ENCODE measurements at regions not wholly inside any gene's neighbourhood (a gene's known extent, or its start where the extent isn't known, plus 50 kb on each side); places are given as distances from the start of the nearest gene placed in this dataset.

DNA sequence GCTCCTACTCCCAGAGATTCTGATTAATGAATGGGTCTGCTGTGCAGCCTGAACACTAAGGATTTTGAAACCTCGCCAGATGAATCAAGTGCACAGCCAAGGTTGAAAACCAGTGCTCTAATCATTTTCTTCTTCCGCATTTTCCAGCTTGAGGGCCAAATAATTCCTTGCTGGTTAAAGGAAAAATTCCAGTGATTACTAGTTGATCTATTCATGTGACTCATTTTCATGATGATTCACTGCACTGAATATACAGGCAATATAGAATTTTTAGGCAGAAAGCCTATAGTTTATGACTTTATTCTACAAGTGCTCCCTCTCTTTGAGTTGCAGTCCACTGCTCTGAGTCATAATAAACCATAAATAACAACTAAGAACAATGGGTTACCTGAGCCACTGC, 80.6 kb upstream of the PROKR2 start:
- Mint-ChIP-seq H3K9me3 (peaks cover 0 to 2% of the 10 kb centered on the region in 2 experiments; a peak in 3 of 5 replicates), H3K27me3 (ENCODE audit: low read depth) (peaks cover 8% of the 10 kb centered on the region), H3K27ac (no peak overlapping the region), H3K4me1 (0 out of 4 replicates have a peak, but pooled peaks cover 0 to 3% of the 10 kb centered on the region in 2 experiments), H3K36me3 (ENCODE audit: insufficient read depth in 1 of 3, low read depth in 3 of 3) (no peaks in the 10 kb centered on the region), H3K4me3 (no peak overlapping the region)
- no peak overlapping the region for H3K4me2 ChIP-seq (ENCODE audit: insufficient read depth, insufficient read length, low read length)
- no peak overlapping the region for H4K8ac ChIP-seq (replicated peaks; ENCODE audit: insufficient read length, low read depth, low read length)
- H2BK20ac ChIP-seq (ENCODE audit: low read depth, low read length, poor library complexity, severe bottlenecking) = no peak overlapping the region
- no peaks in the 10 kb centered on the region for H3K79me1 ChIP-seq (ENCODE audit: insufficient read depth, low read depth, low read length, poor library complexity, severe bottlenecking)
- H3K56ac ChIP-seq (ENCODE audit: insufficient read length, low read depth, low read length) = no peak overlapping the region
- H2BK120ac ChIP-seq (ENCODE audit: low read depth, low read length, poor library complexity, severe bottlenecking) = no peak overlapping the region
- no peak overlapping the region for H3T11ph ChIP-seq (ENCODE audit: low read length)
- no peak overlapping the region for H2BK5ac ChIP-seq (ENCODE audit: insufficient read length, low read length)
- H4K5ac ChIP-seq (ENCODE audit: insufficient read length, low read depth, low read length) = no peak overlapping the region
- no peak overlapping the region for H3K27ac ChIP-seq (ENCODE audit: insufficient read length, low read depth, low read length)
- H3K23ac ChIP-seq (ENCODE audit: insufficient read length, low read depth, low read length) = no peak overlapping the region
- H3K4me1 ChIP-seq (ENCODE audit: insufficient read depth, low read length) = no peaks in the 10 kb centered on the region
- no peaks in the 10 kb centered on the region for H3K79me2 ChIP-seq (ENCODE audit: insufficient read depth, low read length)
- no CpG with 5 or more reads among the region's 2 CpGs for WGBS (ENCODE audit: extremely low coverage, insufficient read length, low lambda C conversion rate)
- H3K4ac ChIP-seq (ENCODE audit: low read depth, low read length) = no peak overlapping the region
- no peak overlapping the region for H3K9ac ChIP-seq (ENCODE audit: extremely low read depth, insufficient read length, low read length)
- TF ChIP-seq, protein P1, sequence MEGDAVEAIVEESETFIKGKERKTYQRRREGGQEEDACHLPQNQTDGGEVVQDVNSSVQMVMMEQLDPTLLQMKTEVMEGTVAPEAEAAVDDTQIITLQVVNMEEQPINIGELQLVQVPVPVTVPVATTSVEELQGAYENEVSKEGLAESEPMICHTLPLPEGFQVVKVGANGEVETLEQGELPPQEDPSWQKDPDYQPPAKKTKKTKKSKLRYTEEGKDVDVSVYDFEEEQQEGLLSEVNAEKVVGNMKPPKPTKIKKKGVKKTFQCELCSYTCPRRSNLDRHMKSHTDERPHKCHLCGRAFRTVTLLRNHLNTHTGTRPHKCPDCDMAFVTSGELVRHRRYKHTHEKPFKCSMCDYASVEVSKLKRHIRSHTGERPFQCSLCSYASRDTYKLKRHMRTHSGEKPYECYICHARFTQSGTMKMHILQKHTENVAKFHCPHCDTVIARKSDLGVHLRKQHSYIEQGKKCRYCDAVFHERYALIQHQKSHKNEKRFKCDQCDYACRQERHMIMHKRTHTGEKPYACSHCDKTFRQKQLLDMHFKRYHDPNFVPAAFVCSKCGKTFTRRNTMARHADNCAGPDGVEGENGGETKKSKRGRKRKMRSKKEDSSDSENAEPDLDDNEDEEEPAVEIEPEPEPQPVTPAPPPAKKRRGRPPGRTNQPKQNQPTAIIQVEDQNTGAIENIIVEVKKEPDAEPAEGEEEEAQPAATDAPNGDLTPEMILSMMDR (conservative IDR thresholded peaks at IDR 0.05) = no peak
- no peaks in the 10 kb centered on the region for H3K27me3 ChIP-seq (ENCODE audit: insufficient read depth, low read length)
- H3K23me2 ChIP-seq (ENCODE audit: insufficient read length, low read depth, low read length, poor library complexity, severe bottlenecking) = no peaks in the 10 kb centered on the region
- no peak overlapping the region for H3K14ac ChIP-seq (ENCODE audit: insufficient read depth, low read length)
- no peaks in the 10 kb centered on the region for H3K9me3 ChIP-seq (ENCODE audit: control insufficient read depth, low read depth, low read length)
- no peak for DNase-seq
- no peaks in the 10 kb centered on the region for H4K20me1 ChIP-seq (ENCODE audit: control insufficient read depth, insufficient read depth, insufficient read length)
- no peak overlapping the region for H4K91ac ChIP-seq (ENCODE audit: insufficient read length, low read depth, low read length)
- no peak overlapping the region for H2AK5ac ChIP-seq (ENCODE audit: insufficient read length, low read length)
- H3K18ac ChIP-seq (ENCODE audit: insufficient read length, low read depth, low read length) = no peak overlapping the region
- no peak overlapping the region for H2BK12ac ChIP-seq (ENCODE audit: insufficient read length, low read depth, low read length)
- H2AFZ ChIP-seq (ENCODE audit: low read length) = no peak overlapping the region
- no peak overlapping the region for H2BK15ac ChIP-seq (ENCODE audit: low read depth, low read length)

All from H9 (cell line).